HFF-Myc (cell line): ENCODE measurements at regions not wholly inside any gene's neighbourhood (a gene's known extent, or its start where the extent isn't known, plus 50 kb on each side); places are given as distances from the start of the nearest gene placed in this dataset.
"Not testable (repeated sequence)": the region's sequence is repeated elsewhere in the genome, so short reads cannot be mapped to it uniquely, and the experiment has no call there.

Source experiments
- DNase-seq: peaks from one replicate; pipeline ENCODE4 v3.0.0-alpha.2; 2011; ENCODE audit warnings: low read depth; ENCODE audit errors: extremely low read depth
- H3K4me3 ChIP-seq: replicated peaks from 2 replicates; pipeline ENCODE4 v1.5.1; 2011; ENCODE audit warnings: low read depth, mild to moderate bottlenecking, control low read depth, low read length
- TF ChIP-seq, protein P1 (sequence below): IDR thresholded peaks from 2 replicates; pipeline ENCODE4 v1.5.1; 2012; ENCODE audit warnings: mild to moderate bottlenecking, low read depth, low read length, control low read depth; ENCODE audit errors: missing control alignments

DNA sequence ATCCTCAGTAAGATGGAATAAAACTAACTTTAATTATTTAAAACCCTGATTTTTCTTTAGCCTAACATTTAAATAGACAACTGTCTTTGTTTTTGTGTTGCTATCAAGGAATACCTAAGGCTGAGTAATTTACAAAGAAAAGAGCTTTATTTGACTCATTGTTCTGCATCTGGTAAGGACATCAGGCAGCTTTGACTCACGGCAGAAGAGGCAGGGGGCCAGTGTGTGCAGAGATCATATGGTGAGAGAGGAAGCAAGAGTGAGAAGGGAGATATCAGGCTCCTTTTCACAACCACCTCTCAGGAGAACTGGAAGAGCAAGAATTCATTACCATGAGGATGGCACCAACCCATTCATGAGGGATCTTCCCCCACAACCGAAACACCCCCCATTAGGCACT is 64.6 kb upstream of the TFPI start:
- DNase-seq: no peak
- TF ChIP-seq, protein P1, sequence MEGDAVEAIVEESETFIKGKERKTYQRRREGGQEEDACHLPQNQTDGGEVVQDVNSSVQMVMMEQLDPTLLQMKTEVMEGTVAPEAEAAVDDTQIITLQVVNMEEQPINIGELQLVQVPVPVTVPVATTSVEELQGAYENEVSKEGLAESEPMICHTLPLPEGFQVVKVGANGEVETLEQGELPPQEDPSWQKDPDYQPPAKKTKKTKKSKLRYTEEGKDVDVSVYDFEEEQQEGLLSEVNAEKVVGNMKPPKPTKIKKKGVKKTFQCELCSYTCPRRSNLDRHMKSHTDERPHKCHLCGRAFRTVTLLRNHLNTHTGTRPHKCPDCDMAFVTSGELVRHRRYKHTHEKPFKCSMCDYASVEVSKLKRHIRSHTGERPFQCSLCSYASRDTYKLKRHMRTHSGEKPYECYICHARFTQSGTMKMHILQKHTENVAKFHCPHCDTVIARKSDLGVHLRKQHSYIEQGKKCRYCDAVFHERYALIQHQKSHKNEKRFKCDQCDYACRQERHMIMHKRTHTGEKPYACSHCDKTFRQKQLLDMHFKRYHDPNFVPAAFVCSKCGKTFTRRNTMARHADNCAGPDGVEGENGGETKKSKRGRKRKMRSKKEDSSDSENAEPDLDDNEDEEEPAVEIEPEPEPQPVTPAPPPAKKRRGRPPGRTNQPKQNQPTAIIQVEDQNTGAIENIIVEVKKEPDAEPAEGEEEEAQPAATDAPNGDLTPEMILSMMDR: no peak
- no peak overlapping the region for H3K4me3 ChIP-seq

- no peak overlapping the region for H3K4me3 ChIP-seq
- DNase-seq: no peak
- TF ChIP-seq, protein P1: no peak
Observed at GRCh38 chr2:187627153-187627552, 72.9 kb upstream of the TFPI start.

DNA sequence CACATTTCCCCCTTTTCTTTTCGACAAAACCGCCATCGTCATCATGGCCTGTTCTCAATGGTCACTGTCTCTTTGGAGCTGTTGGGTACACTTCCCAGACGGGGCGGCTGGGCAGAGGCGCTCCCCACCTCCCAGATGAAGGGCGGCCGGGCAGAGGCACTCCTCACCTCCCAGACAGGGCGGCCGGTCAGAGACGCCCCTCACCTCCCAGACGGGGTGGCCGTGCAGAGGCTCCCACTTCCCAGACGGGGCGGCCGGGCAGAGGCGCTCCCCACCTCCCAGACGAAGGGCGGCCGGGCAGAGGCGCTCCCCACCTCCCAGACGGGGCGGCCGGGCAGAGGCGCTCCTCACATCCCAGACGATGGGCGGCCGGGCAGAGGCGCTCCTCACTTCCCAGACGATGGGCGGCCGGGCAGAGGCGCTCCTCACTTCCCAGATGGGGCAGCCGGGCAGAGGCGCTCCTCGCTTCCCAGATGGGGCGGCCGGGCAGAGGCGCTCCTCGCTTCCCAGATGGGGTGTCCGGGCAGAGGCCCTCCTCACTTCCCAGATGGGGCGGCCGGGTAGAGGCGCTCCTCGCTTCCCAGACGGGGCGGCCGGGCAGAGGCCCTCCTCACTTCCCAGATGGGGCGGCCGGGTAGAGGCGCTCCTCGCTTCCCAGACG is 82.6 kb upstream of the TFPI start:
- H3K4me3 ChIP-seq, DNase-seq: not testable (repeated sequence)

DNA sequence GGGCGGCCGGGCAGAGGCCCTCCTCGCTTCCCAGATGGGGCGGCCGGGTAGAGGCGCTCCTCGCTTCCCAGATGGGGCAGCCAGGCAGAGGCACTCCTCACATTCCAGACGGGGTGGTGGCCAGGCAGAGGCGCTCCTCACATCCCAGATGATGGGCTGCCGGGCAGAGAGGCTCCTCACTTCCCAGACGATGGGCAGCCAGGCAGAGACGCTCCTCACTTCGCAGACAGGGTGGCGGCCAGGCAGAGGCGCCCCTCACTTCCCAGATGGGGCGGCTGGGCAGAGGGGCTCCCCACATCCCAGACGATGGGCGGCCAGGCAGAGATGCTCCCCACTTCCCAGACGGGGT is 83.1 kb upstream of the TFPI start:
- DNase-seq, H3K4me3 ChIP-seq: not testable (repeated sequence)

GRCh38 chr2:187637771-187638170 is 83.5 kb upstream of the TFPI start:
- DNase-seq, H3K4me3 ChIP-seq: not testable (repeated sequence)

- DNase-seq: no peak
- TF ChIP-seq, protein P1: no peak
- H3K4me3 ChIP-seq: no peak overlapping the region
Observed at GRCh38 chr2:187638840-187639239, 84.6 kb upstream of the TFPI start.

DNA sequence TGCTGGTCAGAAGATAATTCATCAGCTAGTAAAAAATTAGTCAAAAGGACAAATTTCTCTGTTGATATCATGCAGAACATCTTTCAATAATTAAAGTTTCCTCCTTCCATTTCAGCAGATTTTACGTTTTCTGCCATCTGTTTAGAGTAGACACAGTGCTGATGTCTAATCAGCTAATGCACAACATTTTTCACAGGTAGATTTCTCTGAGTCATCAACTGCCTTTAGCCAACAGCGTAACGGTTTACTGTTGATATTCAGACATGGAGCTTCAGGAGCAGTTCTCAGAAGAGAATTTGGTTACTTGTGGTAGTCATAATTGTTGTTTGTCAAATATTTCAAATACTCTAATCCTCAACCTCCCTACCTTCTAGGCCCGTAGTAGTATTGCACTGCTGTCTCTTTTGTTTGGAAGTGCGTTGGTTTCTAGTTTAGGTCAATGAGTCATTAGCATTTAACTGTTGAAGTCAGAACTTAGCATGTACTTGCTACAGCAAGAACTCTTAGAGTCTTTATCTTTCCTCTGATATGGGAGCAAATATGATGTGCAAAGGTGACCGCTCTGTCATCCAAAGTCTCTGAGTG is 86.8 kb upstream of the TFPI start:
- no peak overlapping the region for H3K4me3 ChIP-seq
- no peak for DNase-seq
- TF ChIP-seq, protein P1: no peak

- no peak for DNase-seq
- TF ChIP-seq, protein P1: no peak
- H3K4me3 ChIP-seq: no peak overlapping the region
Observed at GRCh38 chr2:187642498-187642897, 88.3 kb upstream of the TFPI start.

DNA sequence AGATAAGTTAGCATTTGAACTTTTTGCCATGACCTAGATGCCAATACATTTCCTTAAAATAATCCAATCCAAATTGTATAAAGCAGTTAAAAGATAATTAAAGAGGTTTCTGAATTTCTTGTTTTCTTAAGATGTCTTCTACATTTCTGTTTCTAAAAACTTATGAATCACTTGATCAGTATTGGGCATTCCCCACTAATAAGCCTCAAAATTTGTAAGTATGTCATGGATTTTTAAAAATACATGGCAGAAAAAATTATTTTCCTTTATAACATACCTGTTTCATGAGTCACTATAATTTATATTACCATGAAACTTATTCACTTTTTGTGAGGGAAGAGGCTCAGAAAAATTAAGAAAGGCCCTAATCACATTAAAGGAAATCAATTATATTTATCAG is 90.3 kb upstream of the TFPI start:
- TF ChIP-seq, protein P1: no peak
- H3K4me3 ChIP-seq: no peak overlapping the region
- no peak for DNase-seq
